K562 (cell line): ENCODE measurements at regions not wholly inside any gene's neighbourhood (a gene's known extent, or its start where the extent isn't known, plus 50 kb on each side); places are given as distances from the start of the nearest gene placed in this dataset.

ENCODE experiments used
- CTCF ChIP-seq, 3 experiments: IDR thresholded peaks in 2 of 3; conservative IDR thresholded peaks in 1 of 3; 2 replicates each; pipeline ENCODE4 v1.5.1; 2011 to 2012; ENCODE audit warnings: low read length in 3 of 3, mild to moderate bottlenecking in 3 of 3, control low read depth in 2 of 3, improper control_type of control experiment in 1 of 3, inconsistent platforms in 1 of 3, low read depth in 1 of 3, mixed read lengths in 1 of 3, moderate library complexity in 1 of 3; ENCODE audit not compliant: insufficient read depth in 2 of 3
- EZH2 ChIP-seq: IDR thresholded peaks from 2 replicates; pipeline ENCODE4 v1.6.1; 2012; ENCODE audit warnings: low read depth, mild to moderate bottlenecking, inconsistent platforms, low read length, borderline replicate concordance
- HNRNPUL1 ChIP-seq: fragments of 200-400 bp; formaldehyde crosslinking; IDR thresholded peaks from 2 replicates; pipeline ENCODE4 v1.6.1; 2017; ENCODE audit warnings: low read length
- PHF8 ChIP-seq: fragments of 200-600 bp; sonication (generic); IDR thresholded peaks from 2 replicates; pipeline ENCODE4 v1.6.1; 2012; ENCODE audit warnings: mixed run types, mild to moderate bottlenecking, inconsistent platforms, low read length, moderate library complexity, borderline replicate concordance
- POU5F1 ChIP-seq: fragments of 150-350 bp; IDR thresholded peaks from 2 replicates; pipeline ENCODE4 v1.6.1; 2014; ENCODE audit warnings: borderline replicate concordance, low read length, low read depth, mild to moderate bottlenecking; ENCODE audit not compliant: partially characterized antibody
- REST ChIP-seq, 2 experiments: fragments of 450-650 bp; formaldehyde crosslinking in 1 of 2; IDR thresholded peaks; 2 replicates each; pipeline versions ENCODE4 v1.4.0 to v1.6.1; 2014 to 2020; ENCODE audit warnings: mild to moderate bottlenecking in 2 of 2, borderline replicate concordance in 1 of 2, low read depth in 1 of 2
- TCF7L2 ChIP-seq: fragments of 150-350 bp; IDR thresholded peaks from 2 replicates; pipeline ENCODE4 v1.6.1; 2016; ENCODE audit warnings: low read depth, mild to moderate bottlenecking, low read length, moderate library complexity
- USF2 ChIP-seq: sonication (generic); formaldehyde crosslinking; IDR thresholded peaks from 2 replicates; pipeline ENCODE4 v1.5.0; 2020; ENCODE audit warnings: missing genetic modification reagents
- ZBTB11 ChIP-seq, 3 experiments: fragments of 200-800 bp in 1 of 3; fragments of 250-450 bp in 1 of 3; fragments of 450-650 bp in 1 of 3; sonication (Bioruptor Pico) in 1 of 3; sonication (Bioruptor generic) in 1 of 3; formaldehyde crosslinking in 1 of 3; IDR thresholded peaks; 2 replicates each; pipeline versions ENCODE4 v1.6.1 to v1.8.0; 2016 to 2022; ENCODE audit warnings: mild to moderate bottlenecking in 2 of 3, missing genetic modification characterization in 2 of 3, missing compliant biosample characterization in 1 of 3, moderate library complexity in 1 of 3
- ZBTB49 ChIP-seq: sonication (generic); formaldehyde crosslinking; IDR thresholded peaks from 2 replicates; pipeline ENCODE4 v1.8.0; 2022; ENCODE audit warnings: missing genetic modification reagents, mild to moderate bottlenecking, borderline replicate concordance
- ZNF277 ChIP-seq: fragments of 250-450 bp; sonication (Bioruptor Pico); IDR thresholded peaks from 2 replicates; pipeline ENCODE4 v1.8.0; 2022; ENCODE audit warnings: inconsistent platforms, mild to moderate bottlenecking, moderate library complexity, borderline replicate concordance
- ZNF449 ChIP-seq: fragments of 250-450 bp; sonication (Bioruptor Pico); IDR thresholded peaks from 2 replicates; pipeline ENCODE4 v1.8.0; 2022; ENCODE audit warnings: moderate library complexity, mild to moderate bottlenecking, inconsistent platforms

- TF ChIP-seq HNRNPUL1 (no peak), ZNF449 (CRISPR knock-in tag) (no peak), TCF7L2 (no peak), ZBTB11 (CRISPR knock-in tag; IDR thresholded peaks at IDR 0.05) (no peak), PHF8 (no peak), USF2 (CRISPR knock-in tag) (no peak), ZNF277 (no peak), EZH2 (no peak), REST (IDR thresholded peaks at IDR 0.05; ENCODE audit: borderline replicate concordance) (no peak), REST (CRISPR knock-in tag; IDR thresholded peaks at IDR 0.05; ENCODE audit: low read depth) (no peak), ZBTB49 (CRISPR knock-in tag) (no peak), POU5F1 (no peak), CTCF (IDR thresholded peaks at IDR 0.05 in 2 of 3, conservative IDR thresholded peaks at IDR 0.05 in 1 of 3; ENCODE audit: insufficient read depth in 2 of 3, low read depth in 1 of 3, low read length in 3 of 3) (no peak)
Observed at GRCh38 chr7:84578825-84579224, 384.2 kb upstream of the SEMA3A start.
